ENCODE measurements at regions not wholly inside any gene's neighbourhood (a gene's known extent, or its start where the extent isn't known, plus 50 kb on each side); places are given as distances from the start of the nearest gene placed in this dataset.

DNA sequence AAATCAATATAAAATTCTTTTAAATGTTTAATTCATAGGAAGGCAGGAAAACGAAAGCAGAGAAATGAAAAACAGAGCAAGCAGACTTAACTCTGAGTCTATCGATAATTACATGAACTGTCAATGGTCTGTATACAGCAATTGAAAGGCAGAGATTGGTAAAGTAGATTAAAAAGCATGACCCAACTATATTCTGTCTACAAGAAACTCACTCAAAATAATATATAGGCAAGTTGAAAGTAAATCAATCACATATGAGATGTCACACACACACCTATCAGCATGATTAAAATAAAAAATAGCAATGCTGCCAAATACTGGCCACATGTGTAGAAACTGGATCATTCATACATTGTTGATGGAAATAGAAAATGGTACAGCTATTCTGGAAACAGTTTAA lies 136.4 kb upstream of the CYP1B1 start:
- Histone ChIP-seq H3K27ac (ENCODE audit: insufficient read depth, low read length) (no peak overlapping the region), H3K4me2 (ENCODE audit: low read depth, low read length) (no peak overlapping the region), H3K18ac (ENCODE audit: low read depth, low read length) (no peak overlapping the region), H2AK9ac (replicated peaks; ENCODE audit: low read depth, low read length, poor library complexity) (no peak overlapping the region), H3K4ac (ENCODE audit: low read depth, low read length) (no peak overlapping the region), H3K56ac (ENCODE audit: extremely low read depth, insufficient read depth, low read length) (no peak overlapping the region), H2AFZ (replicated peaks; ENCODE audit: low read length, poor library complexity) (no peak overlapping the region), H3K4me3 (ENCODE audit: insufficient read depth, low read depth, low read length) (no peak overlapping the region), H2BK15ac (ENCODE audit: low read depth, low read length) (no peak overlapping the region), H2BK20ac (ENCODE audit: low read depth, low read length) (no peak overlapping the region), H3K9ac (ENCODE audit: low read depth, low read length) (no peak overlapping the region), H4K20me1 (ENCODE audit: insufficient read depth, low read length) (no peaks in the 10 kb centered on the region), H4K8ac (ENCODE audit: low read depth in 2 of 2, low read length in 2 of 2) (no peak overlapping the region), H4K91ac (ENCODE audit: insufficient read depth, low read depth, low read length) (no peak overlapping the region), H3K9me1 (ENCODE audit: insufficient read depth, low read length) (no peaks in the 10 kb centered on the region), H3K14ac (replicated peaks; ENCODE audit: low read depth, low read length) (no peak overlapping the region), H4K5ac (ENCODE audit: low read depth, low read length) (no peak overlapping the region), H3K27me3 (ENCODE audit: control insufficient read depth, insufficient read depth, low read length) (peaks cover 6% of the 10 kb centered on the region), H2BK5ac (ENCODE audit: low read depth, low read length, poor library complexity, severe bottlenecking) (no peak overlapping the region), H2AK5ac (ENCODE audit: low read depth, low read length) (no peak overlapping the region), H3K23ac (ENCODE audit: low read depth, low read length) (no peak overlapping the region), H2BK120ac (ENCODE audit: low read depth, low read length) (no peak overlapping the region), H3K79me1 (ENCODE audit: low read depth in 1 of 2, low read length in 2 of 2) (no peaks in the 10 kb centered on the region), H3K36me3 (ENCODE audit: control insufficient read depth, insufficient read depth, low read length) (no peaks in the 10 kb centered on the region), H3K4me1 (ENCODE audit: control insufficient read depth, insufficient read depth, low read length) (no peaks in the 10 kb centered on the region; the same call in 1 of the 2 replicates), H3K9me3 (ENCODE audit: control insufficient read depth, insufficient read depth, low read length) (no peaks in the 10 kb centered on the region; the same call in 1 of the 2 replicates)
- DNase-seq, result no peak
- in situ Hi-C loops (cut with MboI; ENCODE audit: low sequenced_read_pairs), result no loop called here
- no TSS peak for BruUV-seq (replicated peaks)
- POLR2A ChIA-PET (ENCODE audit: unreplicated experiment), result no interaction called here
- dilution Hi-C loops (cut with HindIII; ENCODE audit: low sequenced_read_pairs, unreplicated experiment), result no loop called here
- no CpG with 5 or more reads among the region's 2 CpGs for WGBS, 2 experiments (ENCODE audit: extremely low coverage in 2 of 2, insufficient read length in 1 of 2)
- intact Hi-C loops (cut with micrococcal nuclease), result no loop called here
- TF ChIP-seq, protein P1, sequence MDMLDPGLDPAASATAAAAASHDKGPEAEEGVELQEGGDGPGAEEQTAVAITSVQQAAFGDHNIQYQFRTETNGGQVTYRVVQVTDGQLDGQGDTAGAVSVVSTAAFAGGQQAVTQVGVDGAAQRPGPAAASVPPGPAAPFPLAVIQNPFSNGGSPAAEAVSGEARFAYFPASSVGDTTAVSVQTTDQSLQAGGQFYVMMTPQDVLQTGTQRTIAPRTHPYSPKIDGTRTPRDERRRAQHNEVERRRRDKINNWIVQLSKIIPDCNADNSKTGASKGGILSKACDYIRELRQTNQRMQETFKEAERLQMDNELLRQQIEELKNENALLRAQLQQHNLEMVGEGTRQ (IDR thresholded peaks at IDR 0.05; ENCODE audit: low read depth, low read length), result no peak
- TF ChIP-seq RCOR1 (IDR thresholded peaks at IDR 0.05; ENCODE audit: insufficient replicate concordance, low read length) (no peak), BHLHE40 (IDR thresholded peaks at IDR 0.05; ENCODE audit: low read depth, low read length) (no peak), MXI1 (IDR thresholded peaks at IDR 0.05; ENCODE audit: borderline replicate concordance, low read depth, low read length) (no peak), SMC3 (IDR thresholded peaks at IDR 0.05; ENCODE audit: low read depth, low read length) (no peak), RFX5 (IDR thresholded peaks at IDR 0.05; ENCODE audit: low read depth, low read length) (no peak), NFE2L2 (IDR thresholded peaks at IDR 0.05; ENCODE audit: low read depth, low read length) (no peak), RAD21 (IDR thresholded peaks at IDR 0.05; ENCODE audit: low read length) (no peak), MAZ (IDR thresholded peaks at IDR 0.05; ENCODE audit: borderline replicate concordance, low read depth, low read length) (no peak), MAFK (IDR thresholded peaks at IDR 0.05; ENCODE audit: low read depth, low read length) (no peak)
- TF ChIP-seq, protein P2, sequence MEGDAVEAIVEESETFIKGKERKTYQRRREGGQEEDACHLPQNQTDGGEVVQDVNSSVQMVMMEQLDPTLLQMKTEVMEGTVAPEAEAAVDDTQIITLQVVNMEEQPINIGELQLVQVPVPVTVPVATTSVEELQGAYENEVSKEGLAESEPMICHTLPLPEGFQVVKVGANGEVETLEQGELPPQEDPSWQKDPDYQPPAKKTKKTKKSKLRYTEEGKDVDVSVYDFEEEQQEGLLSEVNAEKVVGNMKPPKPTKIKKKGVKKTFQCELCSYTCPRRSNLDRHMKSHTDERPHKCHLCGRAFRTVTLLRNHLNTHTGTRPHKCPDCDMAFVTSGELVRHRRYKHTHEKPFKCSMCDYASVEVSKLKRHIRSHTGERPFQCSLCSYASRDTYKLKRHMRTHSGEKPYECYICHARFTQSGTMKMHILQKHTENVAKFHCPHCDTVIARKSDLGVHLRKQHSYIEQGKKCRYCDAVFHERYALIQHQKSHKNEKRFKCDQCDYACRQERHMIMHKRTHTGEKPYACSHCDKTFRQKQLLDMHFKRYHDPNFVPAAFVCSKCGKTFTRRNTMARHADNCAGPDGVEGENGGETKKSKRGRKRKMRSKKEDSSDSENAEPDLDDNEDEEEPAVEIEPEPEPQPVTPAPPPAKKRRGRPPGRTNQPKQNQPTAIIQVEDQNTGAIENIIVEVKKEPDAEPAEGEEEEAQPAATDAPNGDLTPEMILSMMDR (conservative IDR thresholded peaks at IDR 0.05; ENCODE audit: low read depth, low read length), result no peak
- TF ChIP-seq, protein P3, sequence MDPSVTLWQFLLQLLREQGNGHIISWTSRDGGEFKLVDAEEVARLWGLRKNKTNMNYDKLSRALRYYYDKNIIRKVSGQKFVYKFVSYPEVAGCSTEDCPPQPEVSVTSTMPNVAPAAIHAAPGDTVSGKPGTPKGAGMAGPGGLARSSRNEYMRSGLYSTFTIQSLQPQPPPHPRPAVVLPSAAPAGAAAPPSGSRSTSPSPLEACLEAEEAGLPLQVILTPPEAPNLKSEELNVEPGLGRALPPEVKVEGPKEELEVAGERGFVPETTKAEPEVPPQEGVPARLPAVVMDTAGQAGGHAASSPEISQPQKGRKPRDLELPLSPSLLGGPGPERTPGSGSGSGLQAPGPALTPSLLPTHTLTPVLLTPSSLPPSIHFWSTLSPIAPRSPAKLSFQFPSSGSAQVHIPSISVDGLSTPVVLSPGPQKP (IDR thresholded peaks at IDR 0.05; ENCODE audit: borderline replicate concordance, low read depth, low read length), result no peak
- CTCF ChIA-PET, result no interaction called here
- no peak for ATAC-seq (ENCODE audit: low read depth)
